HepG2 (cell line): ENCODE measurements at regions not wholly inside any gene's neighbourhood (a gene's known extent, or its start where the extent isn't known, plus 50 kb on each side); places are given as distances from the start of the nearest gene placed in this dataset.
A peak's percentile ranks its signal among the peaks of the same experiment; 100 is the strongest.

Source experiments
- ATAC-seq: fragments of 200-7000 bp; cut with Tn5 transposase; 3 replicates; pipeline ENCODE4 v1.9.1; 2020; ENCODE audit warnings: mild to moderate bottlenecking, moderate library complexity
- BruUV-seq: library from RNA; stranded (reverse); fragments of 400-500 nt; replicated peaks from 2 replicates; lab custom pipeline; 2021; lab: Mats Ljungman, UMichigan
- CTCF ChIA-PET: fragments of 300-600 bp; formaldehyde crosslinking; extraction: SDS; loops from one replicate; lab custom pipeline; 2021; ENCODE audit warnings: low total read pairs, inconsistent platforms, low intra/inter-chr PET ratio; lab: Yijun Ruan, JAX
- POLR2A ChIA-PET: fragments of 350-600 bp; sonication (Branson Sonifier 250); formaldehyde crosslinking; loops from one replicate; lab custom pipeline; 2020; ENCODE audit warnings: antibody characterized with exemption, inconsistent platforms; lab: Yijun Ruan, JAX
- DNase-seq: peaks from one replicate; pipeline ENCODE4 v3.0.0-alpha.2; 2015; ENCODE audit warnings: low spot score
- FAIRE-seq: peaks from 3 replicates; lab custom pipeline; 2011; peaks lifted over from hg19 to GRCh38; lab: Jason Lieb, UNC
- H2AFZ ChIP-seq: one replicate; pipeline ENCODE4 v1.6.1; 2011; ENCODE audit warnings: low read length, inconsistent platforms
- H3K27ac ChIP-seq: fragments of 300-600 bp; 3 replicates; pipeline ENCODE4 v1.8.0; 2011; ENCODE audit warnings: mixed run types, mild to moderate bottlenecking, mixed read lengths, low read length, inconsistent platforms; ENCODE audit not compliant: insufficient read depth; ENCODE audit errors: extremely low read length
- H3K27me3 ChIP-seq, 2 experiments: fragments of 200-600 bp in 1 of 2; 2 replicates in 1 of 2; 3 replicates in 1 of 2; pipeline versions ENCODE4 v1.6.0 to v1.8.0; 2011; ENCODE audit warnings: low read length in 2 of 2, mild to moderate bottlenecking in 2 of 2, moderate library complexity in 2 of 2, inconsistent platforms in 1 of 2; ENCODE audit not compliant: insufficient read depth in 2 of 2, control insufficient read depth in 1 of 2
- H3K36me3 ChIP-seq, 2 experiments: fragments of 200-600 bp in 1 of 2; replicated peaks in 1 of 2; 2 replicates in 1 of 2; 3 replicates in 1 of 2; pipeline versions ENCODE4 v1.5.1 to v1.8.0; 2011; ENCODE audit warnings: low read length in 2 of 2, inconsistent platforms in 1 of 2; ENCODE audit not compliant: insufficient read depth in 2 of 2, control insufficient read depth in 1 of 2
- H3K4me1 ChIP-seq: 2 replicates; pipeline ENCODE4 v1.5.1; 2012; ENCODE audit warnings: low read length, inconsistent platforms; ENCODE audit not compliant: insufficient read depth
- H3K4me2 ChIP-seq: 2 replicates; pipeline ENCODE4 v1.6.0; 2011; ENCODE audit warnings: low read depth, low read length, inconsistent platforms
- H3K4me3 ChIP-seq, 3 experiments: fragments of 200-600 bp in 1 of 3; sonication (generic), shearing (Covaris generic) in 1 of 3; replicated peaks in 1 of 3; 2 replicates each; pipeline ENCODE4 v1.5.1; 2011 to 2016; ENCODE audit warnings: low read length in 3 of 3, inconsistent platforms in 2 of 3, low read depth in 2 of 3, mild to moderate bottlenecking in 2 of 3, control low read depth in 1 of 3, mixed read lengths in 1 of 3; ENCODE audit not compliant: insufficient read depth in 1 of 3
- H3K79me2 ChIP-seq: one replicate; pipeline ENCODE4 v1.6.1; 2011; ENCODE audit warnings: low read length, inconsistent platforms; ENCODE audit not compliant: insufficient read depth
- H3K9ac ChIP-seq: 2 replicates; pipeline ENCODE4 v1.6.0; 2011; ENCODE audit warnings: mild to moderate bottlenecking, low read depth, low read length, inconsistent platforms; ENCODE audit not compliant: insufficient read depth
- H3K9me3 ChIP-seq: 2 replicates; pipeline ENCODE4 v1.5.1; 2012; ENCODE audit warnings: mild to moderate bottlenecking, low read length
- H4K20me1 ChIP-seq: 2 replicates; pipeline ENCODE4 v1.6.0; 2011; ENCODE audit warnings: inconsistent platforms, mild to moderate bottlenecking, low read length, moderate library complexity; ENCODE audit not compliant: insufficient read depth
- DR1 ChIP-seq: sonication (generic); formaldehyde crosslinking; IDR thresholded peaks from 2 replicates; pipeline ENCODE4 v1.8.0; 2021; ENCODE audit warnings: mild to moderate bottlenecking, missing genetic modification reagents, inconsistent platforms
- PLRG1 ChIP-seq: fragments of 450-650 bp; conservative IDR thresholded peaks from 2 replicates; pipeline ENCODE4 v1.6.1; 2016
- STAG1 ChIP-seq: sonication (generic); formaldehyde crosslinking; IDR thresholded peaks from 2 replicates; pipeline ENCODE4 v1.4.0; 2020; ENCODE audit warnings: missing genetic modification reagents
- ZNF136 ChIP-seq: sonication (generic); formaldehyde crosslinking; IDR thresholded peaks from 2 replicates; pipeline ENCODE4 v1.8.1; 2022; ENCODE audit warnings: low read depth, mild to moderate bottlenecking, moderate library complexity, missing genetic modification reagents
- ZNF160 ChIP-seq: sonication (generic); formaldehyde crosslinking; IDR thresholded peaks from 2 replicates; pipeline ENCODE4 v1.8.0; 2022; ENCODE audit warnings: mild to moderate bottlenecking, inconsistent platforms, missing genetic modification reagents
- ZNF235 ChIP-seq: sonication (generic); formaldehyde crosslinking; IDR thresholded peaks from 2 replicates; pipeline ENCODE4 v1.8.1; 2023; ENCODE audit warnings: mild to moderate bottlenecking, missing genetic modification reagents, borderline replicate concordance
- ZNF558 ChIP-seq: sonication (generic); formaldehyde crosslinking; IDR thresholded peaks from 2 replicates; pipeline ENCODE4 v1.9.0; 2022; ENCODE audit warnings: mild to moderate bottlenecking, missing genetic modification reagents, borderline replicate concordance
- WGBS: methylation state at CpG from one replicate; pipeline ENCODE4 v1.1.6; 2017; ENCODE audit warnings: low lambda C conversion rate; 5-methylcytosine and 5-hydroxymethylcytosine counted together
- in situ Hi-C: cut with HindIII; loops from 2 replicates; pipeline ENCODE4 v1.10.0; 2017; ENCODE audit warnings: low pct_unique_long_range_greater_than_20kb; ENCODE audit not compliant: extremely low pct_ligation_motif_present
- intact Hi-C: fragments of 100-400 bp; cut with micrococcal nuclease; formaldehyde crosslinking; loops from one replicate; pipeline ENCODE4 v1.10.0; 2022; ENCODE audit not compliant: unreplicated experiment
- TF ChIP-seq, protein P1 (sequence below): sonication (generic); formaldehyde crosslinking; IDR thresholded peaks from 2 replicates; pipeline ENCODE4 v1.5.1; 2020; ENCODE audit warnings: missing genetic modification reagents, mild to moderate bottlenecking, borderline replicate concordance
- TF ChIP-seq, protein P2 (sequence below): sonication (generic); formaldehyde crosslinking; IDR thresholded peaks from 2 replicates; pipeline ENCODE4 v1.4.0; 2020; ENCODE audit warnings: missing genetic modification reagents, borderline replicate concordance

DNA sequence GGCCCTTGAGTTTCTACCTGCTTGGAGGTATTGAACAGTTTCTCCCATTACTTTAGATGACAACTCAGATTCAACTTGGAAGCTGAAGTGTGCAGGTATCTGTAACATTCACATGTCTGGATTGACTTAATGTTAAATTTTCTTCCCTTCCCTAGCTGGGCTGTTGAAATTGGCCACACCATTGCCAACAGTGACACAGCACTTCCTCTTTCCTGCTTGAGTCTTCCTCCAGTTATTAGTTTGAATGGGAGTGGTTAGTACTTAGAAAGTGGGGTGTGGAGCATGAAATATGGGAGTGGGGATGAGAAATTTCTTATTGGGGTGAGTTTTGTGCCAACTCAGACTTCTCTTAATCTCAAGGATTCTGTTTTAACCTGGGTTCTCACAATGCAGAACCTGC lies 454.9 kb downstream of the KCNJ2 start:
- no peak overlapping the region for H3K4me2 ChIP-seq
- H3K79me2 ChIP-seq: no peaks in the 10 kb centered on the region
- ChIA-PET CTCF (no interaction called here), POLR2A (no interaction called here)
- H3K27ac ChIP-seq: no peak overlapping the region
- no peaks in the 10 kb centered on the region for H4K20me1 ChIP-seq
- intact Hi-C loops (no loop called here), in situ Hi-C loops (no loop called here)
- no TSS peak for BruUV-seq
- H3K9me3 ChIP-seq: no peaks in the 10 kb centered on the region
- no peak overlapping the region for H2AFZ ChIP-seq
- H3K4me1 ChIP-seq: no peaks in the 10 kb centered on the region
- TF ChIP-seq, protein P1, sequence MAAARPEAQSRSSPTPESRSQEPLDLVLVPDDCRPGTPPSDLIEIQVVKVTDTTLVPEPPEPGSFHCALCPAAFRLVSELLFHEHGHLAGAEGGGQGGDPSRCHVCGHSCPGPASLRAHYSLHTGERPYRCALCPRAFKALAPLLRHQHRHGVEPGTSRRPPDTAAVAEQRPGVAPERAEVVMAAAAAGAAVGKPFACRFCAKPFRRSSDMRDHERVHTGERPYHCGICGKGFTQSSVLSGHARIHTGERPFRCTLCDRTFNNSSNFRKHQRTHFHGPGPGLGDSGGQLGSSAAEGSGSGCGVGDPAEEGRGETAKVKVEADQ (CRISPR knock-in tag): no peak
- TF ChIP-seq ZNF558 (CRISPR knock-in tag): no peak
- no peak for TF ChIP-seq ZNF136 (CRISPR knock-in tag)
- TF ChIP-seq ZNF160 (CRISPR knock-in tag): no peak
- TF ChIP-seq ZNF235 (CRISPR knock-in tag): no peak
- DNase-seq: no peak
- no peaks in the 10 kb centered on the region for H3K27me3 ChIP-seq
- no peak overlapping the region for H3K9ac ChIP-seq
- no peak for ATAC-seq
- no peaks in the 10 kb centered on the region for H3K36me3 ChIP-seq
- no peak overlapping the region for H3K4me3 ChIP-seq
- FAIRE-seq: no peak

DNA sequence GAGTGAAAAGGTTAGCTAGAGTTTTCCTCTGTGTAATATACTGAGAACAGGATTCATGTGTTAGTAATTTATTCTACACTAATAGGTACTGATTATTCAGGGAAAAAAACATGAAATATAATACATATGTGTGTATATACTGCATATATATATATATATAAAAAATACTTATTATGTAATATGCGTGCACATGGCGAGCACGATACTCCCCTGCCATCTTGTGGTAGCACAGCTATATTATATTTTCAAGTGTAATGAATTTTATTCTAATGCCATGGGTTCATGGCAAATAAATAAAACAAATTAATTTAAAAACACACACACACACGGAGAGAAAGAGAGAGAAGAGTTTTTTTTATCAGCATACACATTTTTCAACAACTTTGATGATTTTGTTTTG lies 460.6 kb downstream of the KCNJ2 start:
- CTCF ChIA-PET: no interaction called here
- intact Hi-C loops: loop anchor here (1.0 kb wide), 1 partner anchor 1061 kb away; no protein-coding TSS in a partner anchor

More for the DNA sequence above, 460.6 kb downstream of the KCNJ2 start:
- DNase-seq (no peak), FAIRE-seq (no peak), ATAC-seq (no peak)
- H3K79me2 ChIP-seq: no peaks in the 10 kb centered on the region
- H3K4me1 ChIP-seq: no peaks in the 10 kb centered on the region
- in situ Hi-C loops: loop anchor here (10.0 to 25.0 kb wide), 3 partner anchors 832 to 1915 kb away; no protein-coding TSS in a partner anchor
- no peaks in the 10 kb centered on the region for H4K20me1 ChIP-seq
- no TSS peak for BruUV-seq
- no peak overlapping the region for H3K4me2 ChIP-seq
- TF ChIP-seq PLRG1 (no peak), STAG1 (CRISPR knock-in tag) (peak; percentile 30; the same call in 1 of the 2 replicates), DR1 (CRISPR knock-in tag) (no peak)
- TF ChIP-seq, protein P2, sequence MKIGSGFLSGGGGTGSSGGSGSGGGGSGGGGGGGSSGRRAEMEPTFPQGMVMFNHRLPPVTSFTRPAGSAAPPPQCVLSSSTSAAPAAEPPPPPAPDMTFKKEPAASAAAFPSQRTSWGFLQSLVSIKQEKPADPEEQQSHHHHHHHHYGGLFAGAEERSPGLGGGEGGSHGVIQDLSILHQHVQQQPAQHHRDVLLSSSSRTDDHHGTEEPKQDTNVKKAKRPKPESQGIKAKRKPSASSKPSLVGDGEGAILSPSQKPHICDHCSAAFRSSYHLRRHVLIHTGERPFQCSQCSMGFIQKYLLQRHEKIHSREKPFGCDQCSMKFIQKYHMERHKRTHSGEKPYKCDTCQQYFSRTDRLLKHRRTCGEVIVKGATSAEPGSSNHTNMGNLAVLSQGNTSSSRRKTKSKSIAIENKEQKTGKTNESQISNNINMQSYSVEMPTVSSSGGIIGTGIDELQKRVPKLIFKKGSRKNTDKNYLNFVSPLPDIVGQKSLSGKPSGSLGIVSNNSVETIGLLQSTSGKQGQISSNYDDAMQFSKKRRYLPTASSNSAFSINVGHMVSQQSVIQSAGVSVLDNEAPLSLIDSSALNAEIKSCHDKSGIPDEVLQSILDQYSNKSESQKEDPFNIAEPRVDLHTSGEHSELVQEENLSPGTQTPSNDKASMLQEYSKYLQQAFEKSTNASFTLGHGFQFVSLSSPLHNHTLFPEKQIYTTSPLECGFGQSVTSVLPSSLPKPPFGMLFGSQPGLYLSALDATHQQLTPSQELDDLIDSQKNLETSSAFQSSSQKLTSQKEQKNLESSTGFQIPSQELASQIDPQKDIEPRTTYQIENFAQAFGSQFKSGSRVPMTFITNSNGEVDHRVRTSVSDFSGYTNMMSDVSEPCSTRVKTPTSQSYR: no peak
- no peak overlapping the region for H3K27ac ChIP-seq
- H2AFZ ChIP-seq: no peak overlapping the region
- POLR2A ChIA-PET: no interaction called here
- no peaks in the 10 kb centered on the region for H3K9me3 ChIP-seq
- WGBS: 3% methylated on average over 4 of the region's 4 CpGs
- no peak overlapping the region for H3K9ac ChIP-seq
- H3K27me3 ChIP-seq: no peaks in the 10 kb centered on the region
- H3K36me3 ChIP-seq: no peaks in the 10 kb centered on the region
- no peak overlapping the region for H3K4me3 ChIP-seq
